KG1 (cell line): ENCODE measurements at regions not wholly inside any gene's neighbourhood (a gene's known extent, or its start where the extent isn't known, plus 50 kb on each side); places are given as distances from the start of the nearest gene placed in this dataset.
"Not testable (repeated sequence)": the region's sequence is repeated elsewhere in the genome, so short reads cannot be mapped to it uniquely, and the experiment has no call there.

Source experiments
- DNase-seq: peaks from one replicate; lab custom pipeline; 2025; lab: John Stamatoyannopoulos, UW

GRCh38 chr2:235105821-235106359, 154.1 kb downstream of the SH3BP4 start:
- DNase-seq = no peak

- no peak for DNase-seq
Measured at GRCh38 chr2:235106874-235107639, 155.2 kb downstream of the SH3BP4 start.

- no peak for DNase-seq
Measured at GRCh38 chr2:235107640-235107951, 155.8 kb downstream of the SH3BP4 start.

- not testable (repeated sequence) for DNase-seq
Measured at GRCh38 chr2:235109561-235109960, 157.7 kb downstream of the SH3BP4 start.

GRCh38 chr2:235112365-235112764, 160.5 kb downstream of the SH3BP4 start:
- no peak for DNase-seq

GRCh38 chr2:235113854-235114253, 162.0 kb downstream of the SH3BP4 start:
- DNase-seq = no peak

- DNase-seq = no peak
Measured at GRCh38 chr2:235114286-235114685, 162.5 kb downstream of the SH3BP4 start.

GRCh38 chr2:235115521-235115920, 163.7 kb downstream of the SH3BP4 start:
- no peak for DNase-seq

GRCh38 chr2:235116885-235117492, 165.2 kb downstream of the SH3BP4 start:
- no peak for DNase-seq

GRCh38 chr2:235126768-235127167, 175.0 kb downstream of the SH3BP4 start:
- DNase-seq = no peak

- no peak for DNase-seq
Measured at GRCh38 chr2:235127931-235128330, 176.1 kb downstream of the SH3BP4 start.

GRCh38 chr2:235129850-235130249, 178.0 kb downstream of the SH3BP4 start:
- no peak for DNase-seq

GRCh38 chr2:235131334-235132305, 179.8 kb downstream of the SH3BP4 start:
- DNase-seq = no peak

- DNase-seq = no peak
Measured at GRCh38 chr2:235132651-235133050, 180.8 kb downstream of the SH3BP4 start.

- DNase-seq = no peak
Measured at GRCh38 chr2:235133837-235134236, 182.0 kb downstream of the SH3BP4 start.

GRCh38 chr2:235134420-235134819, 182.6 kb downstream of the SH3BP4 start:
- DNase-seq = no peak

- DNase-seq = no peak
Measured at GRCh38 chr2:235135195-235135965, 183.6 kb downstream of the SH3BP4 start.

GRCh38 chr2:235135990-235136561, 184.3 kb downstream of the SH3BP4 start:
- DNase-seq = peak; percentile 4

- no peak for DNase-seq
Measured at GRCh38 chr2:235138339-235138738, 186.5 kb downstream of the SH3BP4 start.

GRCh38 chr2:235139956-235140800, 188.4 kb downstream of the SH3BP4 start:
- DNase-seq = no peak

GRCh38 chr2:235140801-235141081, 188.9 kb downstream of the SH3BP4 start:
- no peak for DNase-seq
